IMR-90 (cell line): ENCODE measurements at regions not wholly inside any gene's neighbourhood (a gene's known extent, or its start where the extent isn't known, plus 50 kb on each side); places are given as distances from the start of the nearest gene placed in this dataset.

Experiments used
- ATAC-seq: fragments of 200-7000 bp; cut with Tn5 transposase; 2 replicates; pipeline ENCODE4 v1.9.1; 2020; ENCODE audit warnings: low read depth, mild to moderate bottlenecking, moderate library complexity
- BruUV-seq: library from RNA; stranded (reverse); fragments of 400-500 nt; replicated peaks from 2 replicates; lab custom pipeline; 2021; lab: Mats Ljungman, UMichigan
- CTCF ChIA-PET: fragments of 300-600 bp; formaldehyde crosslinking; extraction: SDS; loops from one replicate; lab custom pipeline; 2021; ENCODE audit warnings: antibody characterized with exemption; lab: Yijun Ruan, JAX
- POLR2A ChIA-PET: fragments of 300-600 bp; sonication (Branson Sonifier 250); formaldehyde crosslinking; loops from one replicate; lab custom pipeline; 2022; ENCODE audit warnings: antibody characterized with exemption; ENCODE audit not compliant: unreplicated experiment; lab: Charles Lee
- DNase-seq: peaks from one replicate; pipeline ENCODE4 v3.0.0; 2013
- H2AFZ ChIP-seq: replicated peaks from 2 replicates; pipeline ENCODE3; 2013; ENCODE audit warnings: low read length, mild to moderate bottlenecking; ENCODE audit not compliant: poor library complexity
- H2AK5ac ChIP-seq: 2 replicates; pipeline ENCODE4 v1.6.1; 2013; ENCODE audit warnings: low read depth, low read length, inconsistent platforms
- H2AK9ac ChIP-seq: replicated peaks from 2 replicates; pipeline ENCODE3; 2013; ENCODE audit warnings: mild to moderate bottlenecking, low read depth, low read length, moderate library complexity; ENCODE audit not compliant: poor library complexity
- H2BK120ac ChIP-seq: 2 replicates; pipeline ENCODE4 v1.6.1; 2013; ENCODE audit warnings: low read depth, low read length, inconsistent platforms
- H2BK15ac ChIP-seq: 3 replicates; pipeline ENCODE4 v1.6.1; 2013; ENCODE audit warnings: low read depth, low read length, inconsistent platforms
- H2BK20ac ChIP-seq: 2 replicates; pipeline ENCODE4 v1.6.1; 2013; ENCODE audit warnings: low read depth, mild to moderate bottlenecking, inconsistent platforms, low read length, moderate library complexity
- H2BK5ac ChIP-seq: 2 replicates; pipeline ENCODE4 v1.6.1; 2013; ENCODE audit warnings: mild to moderate bottlenecking, low read depth, low read length, inconsistent platforms; ENCODE audit not compliant: poor library complexity, severe bottlenecking
- H3K14ac ChIP-seq: replicated peaks from 2 replicates; pipeline ENCODE4 v1.6.1; 2013; ENCODE audit warnings: low read depth, low read length, inconsistent platforms
- H3K18ac ChIP-seq: 2 replicates; pipeline ENCODE4 v1.6.1; 2013; ENCODE audit warnings: low read depth, low read length, control low read depth
- H3K23ac ChIP-seq: 2 replicates; pipeline ENCODE4 v1.6.1; 2013; ENCODE audit warnings: low read depth, low read length, inconsistent platforms
- H3K27ac ChIP-seq: 2 replicates; pipeline ENCODE4 v1.5.1; 2013; ENCODE audit warnings: mild to moderate bottlenecking, control low read depth, low read length; ENCODE audit not compliant: insufficient read depth
- H3K27me3 ChIP-seq: 2 replicates; pipeline ENCODE4 v1.6.1; 2013; ENCODE audit warnings: low read length; ENCODE audit not compliant: control insufficient read depth, insufficient read depth
- H3K36me3 ChIP-seq: 2 replicates; pipeline ENCODE4 v1.6.1; 2013; ENCODE audit warnings: low read length, mixed read lengths; ENCODE audit not compliant: control insufficient read depth, insufficient read depth
- H3K4ac ChIP-seq: 2 replicates; pipeline ENCODE4 v1.6.1; 2013; ENCODE audit warnings: low read depth, low read length, inconsistent platforms
- H3K4me1 ChIP-seq: 2 replicates; pipeline ENCODE4 v1.6.1; 2013; ENCODE audit warnings: low read length, mixed read lengths; ENCODE audit not compliant: control insufficient read depth, insufficient read depth
- H3K4me2 ChIP-seq: 2 replicates; pipeline ENCODE4 v1.6.1; 2013; ENCODE audit warnings: low read depth, mild to moderate bottlenecking, control low read depth, low read length, moderate library complexity
- H3K4me3 ChIP-seq: 2 replicates; pipeline ENCODE4 v1.5.1; 2013; ENCODE audit warnings: low read depth, mild to moderate bottlenecking, control low read depth, low read length, moderate library complexity; ENCODE audit not compliant: insufficient read depth
- H3K56ac ChIP-seq: 2 replicates; pipeline ENCODE4 v1.6.1; 2013; ENCODE audit warnings: low read length, inconsistent platforms; ENCODE audit not compliant: insufficient read depth; ENCODE audit errors: extremely low read depth
- H3K79me1 ChIP-seq, 2 experiments: 2 replicates each; pipeline ENCODE4 v1.6.1; 2013; ENCODE audit warnings: low read length in 2 of 2, inconsistent platforms in 1 of 2, low read depth in 1 of 2
- H3K9ac ChIP-seq: 2 replicates; pipeline ENCODE4 v1.6.1; 2013; ENCODE audit warnings: low read depth, low read length, control low read depth
- H3K9me1 ChIP-seq: 2 replicates; pipeline ENCODE4 v1.6.1; 2013; ENCODE audit warnings: low read length, inconsistent platforms; ENCODE audit not compliant: insufficient read depth
- H3K9me3 ChIP-seq: 2 replicates; pipeline ENCODE4 v1.6.1; 2013; ENCODE audit warnings: low read length; ENCODE audit not compliant: control insufficient read depth, insufficient read depth
- H4K20me1 ChIP-seq: 2 replicates; pipeline ENCODE4 v1.6.1; 2013; ENCODE audit warnings: low read length, inconsistent platforms; ENCODE audit not compliant: insufficient read depth
- H4K5ac ChIP-seq: 2 replicates; pipeline ENCODE4 v1.6.1; 2013; ENCODE audit warnings: mild to moderate bottlenecking, low read depth, low read length, control low read depth
- H4K8ac ChIP-seq, 2 experiments: 2 replicates each; pipeline ENCODE4 v1.6.1; 2013; ENCODE audit warnings: low read depth in 2 of 2, low read length in 2 of 2, control low read depth in 1 of 2, inconsistent platforms in 1 of 2
- H4K91ac ChIP-seq: 2 replicates; pipeline ENCODE4 v1.6.1; 2013; ENCODE audit warnings: low read depth, low read length, inconsistent platforms; ENCODE audit not compliant: insufficient read depth
- BHLHE40 ChIP-seq: fragments of 150-350 bp; IDR thresholded peaks from 2 replicates; pipeline ENCODE4 v1.6.1; 2016; ENCODE audit warnings: mild to moderate bottlenecking, low read depth, low read length
- CEBPB ChIP-seq: IDR thresholded peaks from 2 replicates; pipeline ENCODE4 v1.6.1; 2012; ENCODE audit warnings: low read depth, low read length, improper control_type of control experiment
- CHD1 ChIP-seq: IDR thresholded peaks from 2 replicates; pipeline ENCODE4 v1.6.1; 2012; ENCODE audit warnings: low read depth, low read length, improper control_type of control experiment
- FOS ChIP-seq: fragments of 150-350 bp; IDR thresholded peaks from 2 replicates; pipeline ENCODE4 v1.6.1; 2016; ENCODE audit warnings: low read depth, low read length
- MAFK ChIP-seq: IDR thresholded peaks from 2 replicates; pipeline ENCODE4 v1.6.1; 2012; ENCODE audit warnings: low read depth, low read length, improper control_type of control experiment
- MAZ ChIP-seq: IDR thresholded peaks from 2 replicates; pipeline ENCODE4 v1.6.1; 2012; ENCODE audit warnings: low read depth, mild to moderate bottlenecking, low read length, improper control_type of control experiment, moderate library complexity, borderline replicate concordance
- MXI1 ChIP-seq: IDR thresholded peaks from 2 replicates; pipeline ENCODE4 v1.6.1; 2012; ENCODE audit warnings: low read depth, mild to moderate bottlenecking, low read length, moderate library complexity, borderline replicate concordance
- POLR2A ChIP-seq: IDR thresholded peaks from 2 replicates; pipeline ENCODE4 v1.6.1; 2012; ENCODE audit warnings: mild to moderate bottlenecking, low read depth, low read length
- RCOR1 ChIP-seq: IDR thresholded peaks from 2 replicates; pipeline ENCODE4 v1.6.1; 2012; ENCODE audit warnings: mild to moderate bottlenecking, low read length, improper control_type of control experiment; ENCODE audit not compliant: insufficient replicate concordance
- SMC3 ChIP-seq: fragments of 150-350 bp; IDR thresholded peaks from 2 replicates; pipeline ENCODE4 v1.6.1; 2016; ENCODE audit warnings: low read depth, mild to moderate bottlenecking, antibody characterized with exemption, low read length, moderate library complexity
- USF2 ChIP-seq: fragments of 150-350 bp; IDR thresholded peaks from 2 replicates; pipeline ENCODE4 v1.6.1; 2017; ENCODE audit warnings: mild to moderate bottlenecking, antibody characterized with exemption, low read length, low read depth
- WGBS, 2 experiments: methylation state at CpG; one replicate each; pipeline versions ENCODE4 v1.1.5 to v1.1.7; 2013; ENCODE audit warnings: missing lambda C conversion rate in 2 of 2; ENCODE audit not compliant: insufficient read length in 1 of 2; ENCODE audit errors: extremely low coverage in 2 of 2; 5-methylcytosine and 5-hydroxymethylcytosine counted together
- dilution Hi-C: fragments of 300-500 bp; cut with HindIII; formaldehyde crosslinking; loops from one replicate; pipeline ENCODE4 v1.14.3; 2018; ENCODE audit warnings: low sequenced_read_pairs; ENCODE audit not compliant: unreplicated experiment
- in situ Hi-C: fragments of 300-500 bp; cut with MboI; formaldehyde crosslinking; loops from 3 replicates; pipeline ENCODE4 v1.14.3; 2019; ENCODE audit warnings: low sequenced_read_pairs, inconsistent platforms, mixed read lengths
- intact Hi-C: fragments of 100-400 bp; cut with micrococcal nuclease; formaldehyde crosslinking; loops from 2 replicates; pipeline ENCODE4 v1.10.0; 2022
- TF ChIP-seq, protein P1 (sequence below): conservative IDR thresholded peaks from 2 replicates; pipeline ENCODE4 v1.5.1; 2012; ENCODE audit warnings: mild to moderate bottlenecking, low read depth, low read length, improper control_type of control experiment
- TF ChIP-seq, protein P2 (sequence below): fragments of 150-350 bp; IDR thresholded peaks from 2 replicates; pipeline ENCODE4 v1.6.1; 2016; ENCODE audit warnings: low read depth, mild to moderate bottlenecking, low read length, moderate library complexity, borderline replicate concordance

GRCh38 chr5:118224546-118224945 lies 763.8 kb downstream of the DTWD2 start:
- Histone ChIP-seq H2AK5ac (no peak overlapping the region), H3K27ac (no peak overlapping the region), H4K5ac (no peak overlapping the region), H3K18ac (no peak overlapping the region), H3K36me3 (no peaks in the 10 kb centered on the region), H3K4ac (no peak overlapping the region), H3K4me3 (no peak overlapping the region), H3K9me1 (no peaks in the 10 kb centered on the region), H2BK5ac (no peak overlapping the region), H3K79me1 (no peaks in the 10 kb centered on the region), H3K56ac (no peak overlapping the region), H3K4me1 (no peaks in the 10 kb centered on the region), H3K4me2 (no peak overlapping the region), H3K9me3 (peaks cover 2% of the 10 kb centered on the region; the same call in 1 of the 2 replicates), H2AFZ (no peak overlapping the region), H2BK120ac (no peak overlapping the region), H2BK20ac (no peak overlapping the region), H3K27me3 (no peaks in the 10 kb centered on the region), H4K91ac (no peak overlapping the region), H2BK15ac (no peak overlapping the region), H3K23ac (no peak overlapping the region), H4K8ac (no peak overlapping the region), H4K20me1 (no peaks in the 10 kb centered on the region), H2AK9ac (no peak overlapping the region), H3K14ac (no peak overlapping the region), H3K9ac (no peak overlapping the region)
- POLR2A ChIA-PET: no interaction called here
- dilution Hi-C loops: no loop called here
- no CpG with 5 or more reads among the region's 3 CpGs for whole genome bisulfite sequencing, 2 experiments
- intact Hi-C loops: no loop called here
- DNase-seq (peak; percentile 13), ATAC-seq (no peak; the same call in none of the 2 replicates)
- TF ChIP-seq SMC3 (no peak), FOS (no peak), POLR2A (no peak), BHLHE40 (no peak), USF2 (no peak), RCOR1 (no peak), CHD1 (no peak), MAFK (no peak), MAZ (no peak), CEBPB (no peak), MXI1 (no peak)
- TF ChIP-seq, protein P1, sequence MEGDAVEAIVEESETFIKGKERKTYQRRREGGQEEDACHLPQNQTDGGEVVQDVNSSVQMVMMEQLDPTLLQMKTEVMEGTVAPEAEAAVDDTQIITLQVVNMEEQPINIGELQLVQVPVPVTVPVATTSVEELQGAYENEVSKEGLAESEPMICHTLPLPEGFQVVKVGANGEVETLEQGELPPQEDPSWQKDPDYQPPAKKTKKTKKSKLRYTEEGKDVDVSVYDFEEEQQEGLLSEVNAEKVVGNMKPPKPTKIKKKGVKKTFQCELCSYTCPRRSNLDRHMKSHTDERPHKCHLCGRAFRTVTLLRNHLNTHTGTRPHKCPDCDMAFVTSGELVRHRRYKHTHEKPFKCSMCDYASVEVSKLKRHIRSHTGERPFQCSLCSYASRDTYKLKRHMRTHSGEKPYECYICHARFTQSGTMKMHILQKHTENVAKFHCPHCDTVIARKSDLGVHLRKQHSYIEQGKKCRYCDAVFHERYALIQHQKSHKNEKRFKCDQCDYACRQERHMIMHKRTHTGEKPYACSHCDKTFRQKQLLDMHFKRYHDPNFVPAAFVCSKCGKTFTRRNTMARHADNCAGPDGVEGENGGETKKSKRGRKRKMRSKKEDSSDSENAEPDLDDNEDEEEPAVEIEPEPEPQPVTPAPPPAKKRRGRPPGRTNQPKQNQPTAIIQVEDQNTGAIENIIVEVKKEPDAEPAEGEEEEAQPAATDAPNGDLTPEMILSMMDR: no peak
- TF ChIP-seq, protein P2, sequence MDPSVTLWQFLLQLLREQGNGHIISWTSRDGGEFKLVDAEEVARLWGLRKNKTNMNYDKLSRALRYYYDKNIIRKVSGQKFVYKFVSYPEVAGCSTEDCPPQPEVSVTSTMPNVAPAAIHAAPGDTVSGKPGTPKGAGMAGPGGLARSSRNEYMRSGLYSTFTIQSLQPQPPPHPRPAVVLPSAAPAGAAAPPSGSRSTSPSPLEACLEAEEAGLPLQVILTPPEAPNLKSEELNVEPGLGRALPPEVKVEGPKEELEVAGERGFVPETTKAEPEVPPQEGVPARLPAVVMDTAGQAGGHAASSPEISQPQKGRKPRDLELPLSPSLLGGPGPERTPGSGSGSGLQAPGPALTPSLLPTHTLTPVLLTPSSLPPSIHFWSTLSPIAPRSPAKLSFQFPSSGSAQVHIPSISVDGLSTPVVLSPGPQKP: no peak
- in situ Hi-C loops: no loop called here
- CTCF ChIA-PET: no interaction called here
- no TSS peak for BruUV-seq
